Adrenal gland (tissue), 5 donors: ENCODE measurements at regions not wholly inside any gene's neighbourhood (a gene's known extent, or its start where the extent isn't known, plus 50 kb on each side); places are given as distances from the start of the nearest gene placed in this dataset.

Experiments
- POLR2A ChIP-seq, 2 donors: fragments of 450-650 bp; IDR thresholded peaks; one replicate each; pipeline ENCODE4 v1.6.1; 2017; ENCODE audit warnings: antibody characterized with exemption in 2 of 2, mild to moderate bottlenecking in 2 of 2, moderate library complexity in 1 of 2
- TF ChIP-seq, protein P1 (sequence below), 6 experiments: fragments of 450-650 bp in 4 of 6; fragments of 200-600 bp in 2 of 6; sonication (generic) in 1 of 6; IDR thresholded peaks; 1 replicate in 5 of 6; 2 replicates in 1 of 6; pipeline versions ENCODE4 v1.5.1 to v1.8.0; 2016 to 2021; ENCODE audit warnings: antibody characterized with exemption in 6 of 6, mild to moderate bottlenecking in 2 of 6, moderate library complexity in 1 of 6
- donor health status: DM: no; HTN: no; CAD: no.

DNA sequence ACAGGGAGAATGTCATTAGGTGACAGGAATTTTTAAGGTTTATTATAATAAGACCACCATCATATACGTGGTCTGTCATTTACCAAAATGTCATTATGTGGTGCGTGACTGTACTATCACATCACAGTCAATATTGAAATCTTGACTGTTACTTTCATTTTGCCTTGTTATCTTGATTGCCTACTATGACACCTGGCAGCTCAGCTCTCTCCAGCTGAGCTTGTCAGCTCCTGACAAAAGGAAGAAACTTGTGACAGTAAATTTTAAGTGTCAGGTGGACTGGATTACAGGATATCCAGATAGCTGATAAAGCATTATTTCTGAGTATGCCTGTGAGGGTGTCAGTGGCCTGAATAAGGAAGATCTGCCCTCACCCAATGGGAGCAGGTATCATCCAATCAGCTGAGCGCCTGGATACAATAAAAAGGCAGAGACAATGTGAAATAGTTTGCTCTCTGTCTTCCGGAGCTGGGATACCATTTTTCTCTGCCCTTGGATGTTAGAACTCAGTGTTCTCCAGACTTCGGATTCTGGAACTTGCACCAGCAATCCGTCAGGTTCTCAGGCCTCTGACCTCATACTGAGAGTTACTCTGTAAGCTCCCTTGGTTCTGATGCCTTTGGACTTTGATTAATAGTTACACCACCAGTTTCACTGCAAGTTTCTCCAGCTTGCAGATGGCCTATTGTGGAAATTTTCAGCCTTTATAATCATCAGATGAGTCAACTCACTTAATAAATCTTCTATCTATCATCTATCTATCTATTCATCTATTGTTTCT, 1454.7 kb upstream of the IGFBP7 start:
- TF ChIP-seq, protein P1, sequence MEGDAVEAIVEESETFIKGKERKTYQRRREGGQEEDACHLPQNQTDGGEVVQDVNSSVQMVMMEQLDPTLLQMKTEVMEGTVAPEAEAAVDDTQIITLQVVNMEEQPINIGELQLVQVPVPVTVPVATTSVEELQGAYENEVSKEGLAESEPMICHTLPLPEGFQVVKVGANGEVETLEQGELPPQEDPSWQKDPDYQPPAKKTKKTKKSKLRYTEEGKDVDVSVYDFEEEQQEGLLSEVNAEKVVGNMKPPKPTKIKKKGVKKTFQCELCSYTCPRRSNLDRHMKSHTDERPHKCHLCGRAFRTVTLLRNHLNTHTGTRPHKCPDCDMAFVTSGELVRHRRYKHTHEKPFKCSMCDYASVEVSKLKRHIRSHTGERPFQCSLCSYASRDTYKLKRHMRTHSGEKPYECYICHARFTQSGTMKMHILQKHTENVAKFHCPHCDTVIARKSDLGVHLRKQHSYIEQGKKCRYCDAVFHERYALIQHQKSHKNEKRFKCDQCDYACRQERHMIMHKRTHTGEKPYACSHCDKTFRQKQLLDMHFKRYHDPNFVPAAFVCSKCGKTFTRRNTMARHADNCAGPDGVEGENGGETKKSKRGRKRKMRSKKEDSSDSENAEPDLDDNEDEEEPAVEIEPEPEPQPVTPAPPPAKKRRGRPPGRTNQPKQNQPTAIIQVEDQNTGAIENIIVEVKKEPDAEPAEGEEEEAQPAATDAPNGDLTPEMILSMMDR (IDR thresholded peaks at IDR 0.05) = no peak
- TF ChIP-seq POLR2A (IDR thresholded peaks at IDR 0.05) = no peak
